WTC11 (cell line): ENCODE measurements at regions not wholly inside any gene's neighbourhood (a gene's known extent, or its start where the extent isn't known, plus 50 kb on each side); places are given as distances from the start of the nearest gene placed in this dataset.

ENCODE experiments used
- ATAC-seq: fragments of 200-7000 bp; cut with Tn5 transposase; 2 replicates; pipeline ENCODE4 v1.10.0; 2021; ENCODE audit warnings: mild to moderate bottlenecking, moderate library complexity
- CTCF ChIA-PET: fragments of 300-600 bp; sonication (Branson Sonifier 250); formaldehyde crosslinking; loops from one replicate; lab custom pipeline; 2021; ENCODE audit warnings: antibody characterized with exemption; lab: Charles Lee
- POLR2A ChIA-PET: fragments of 350-600 bp; sonication (Branson Sonifier 250); formaldehyde crosslinking; loops from one replicate; lab custom pipeline; 2021; ENCODE audit warnings: antibody characterized with exemption; lab: Charles Lee
- DNase-seq: peaks from one replicate; pipeline ENCODE4 v3.0.0; 2021; ENCODE audit warnings: low spot score
- H3K27ac Mint-ChIP-seq: 2 replicates; pipeline ENCODE4 v1.8.0; 2021; ENCODE audit warnings: mixed read lengths
- H3K27me3 Mint-ChIP-seq: 2 replicates; pipeline ENCODE4 v1.8.0; 2021; ENCODE audit warnings: low read depth, mild to moderate bottlenecking, moderate library complexity, mixed read lengths
- H3K36me3 Mint-ChIP-seq: 2 replicates; pipeline ENCODE4 v1.8.0; 2021; ENCODE audit warnings: mixed read lengths
- H3K4me1 Mint-ChIP-seq: 2 replicates; pipeline ENCODE4 v1.8.0; 2022; ENCODE audit warnings: mixed read lengths
- H3K4me3 Mint-ChIP-seq: 2 replicates; pipeline ENCODE4 v1.8.0; 2021; ENCODE audit warnings: mild to moderate bottlenecking, moderate library complexity, mixed read lengths
- H3K9me3 Mint-ChIP-seq: 2 replicates; pipeline ENCODE4 v1.8.0; 2021; ENCODE audit warnings: mixed read lengths
- ATF2 ChIP-seq: sonication (generic); formaldehyde crosslinking; IDR thresholded peaks from 2 replicates; pipeline ENCODE4 v1.8.1; 2022; ENCODE audit warnings: low read depth, missing genetic modification reagents, borderline replicate concordance
- CREM ChIP-seq: sonication (generic); formaldehyde crosslinking; IDR thresholded peaks from 2 replicates; pipeline ENCODE4 v1.8.1; 2022; ENCODE audit warnings: mild to moderate bottlenecking, missing genetic modification reagents, moderate library complexity
- ERG ChIP-seq: fragments of 250-450 bp; sonication (Bioruptor Pico); IDR thresholded peaks from 2 replicates; pipeline ENCODE4 v1.8.0; 2021; ENCODE audit warnings: mild to moderate bottlenecking
- ESRRA ChIP-seq: sonication (generic); formaldehyde crosslinking; IDR thresholded peaks from 2 replicates; pipeline ENCODE4 v1.8.1; 2022; ENCODE audit warnings: mild to moderate bottlenecking, missing genetic modification reagents, borderline replicate concordance
- FOXP1 ChIP-seq: sonication (generic); formaldehyde crosslinking; IDR thresholded peaks from 2 replicates; pipeline ENCODE4 v1.8.0; 2022; ENCODE audit warnings: missing genetic modification reagents, mild to moderate bottlenecking, moderate library complexity, borderline replicate concordance
- HMGXB4 ChIP-seq: sonication (generic); formaldehyde crosslinking; IDR thresholded peaks from 2 replicates; pipeline ENCODE4 v1.8.1; 2023; ENCODE audit warnings: mild to moderate bottlenecking, moderate library complexity, missing genetic modification reagents
- IRF1 ChIP-seq: sonication (generic); formaldehyde crosslinking; IDR thresholded peaks from 2 replicates; pipeline ENCODE4 v1.8.0; 2023; ENCODE audit warnings: missing genetic modification reagents
- JAZF1 ChIP-seq: fragments of 250-450 bp; sonication (Bioruptor Pico); IDR thresholded peaks from 2 replicates; pipeline ENCODE4 v1.9.0; 2021; ENCODE audit warnings: moderate library complexity, mild to moderate bottlenecking, inconsistent platforms
- JUN ChIP-seq: sonication (generic); formaldehyde crosslinking; IDR thresholded peaks from 2 replicates; pipeline ENCODE4 v1.8.0; 2023; ENCODE audit warnings: mild to moderate bottlenecking, missing genetic modification reagents
- MAX ChIP-seq: sonication (generic); formaldehyde crosslinking; IDR thresholded peaks from 2 replicates; pipeline ENCODE4 v1.8.0; 2022; ENCODE audit warnings: mild to moderate bottlenecking, missing genetic modification reagents
- MYBL2 ChIP-seq: sonication (generic); formaldehyde crosslinking; IDR thresholded peaks from 2 replicates; pipeline ENCODE4 v1.8.1; 2023; ENCODE audit warnings: mild to moderate bottlenecking, moderate library complexity, missing genetic modification reagents
- NFATC4 ChIP-seq: fragments of 250-450 bp; sonication (Bioruptor Pico); IDR thresholded peaks from 2 replicates; pipeline ENCODE4 v1.9.0; 2021; ENCODE audit warnings: mild to moderate bottlenecking
- NR3C1 ChIP-seq: sonication (generic); formaldehyde crosslinking; conservative IDR thresholded peaks from 2 replicates; pipeline ENCODE4 v1.8.1; 2023; ENCODE audit warnings: low read depth, mild to moderate bottlenecking, missing genetic modification reagents
- OVOL2 ChIP-seq: fragments of 250-450 bp; sonication (Bioruptor Pico); IDR thresholded peaks from 2 replicates; pipeline ENCODE4 v1.9.0; 2021; ENCODE audit warnings: mild to moderate bottlenecking, borderline replicate concordance
- PRDM15 ChIP-seq: sonication (generic); formaldehyde crosslinking; IDR thresholded peaks from 2 replicates; pipeline ENCODE4 v1.8.0; 2022; ENCODE audit warnings: missing genetic modification reagents
- SP1 ChIP-seq: sonication (generic); formaldehyde crosslinking; conservative IDR thresholded peaks from 2 replicates; pipeline ENCODE4 v1.8.1; 2022; ENCODE audit warnings: missing genetic modification reagents
- TEAD4 ChIP-seq: sonication (generic); formaldehyde crosslinking; IDR thresholded peaks from 2 replicates; pipeline ENCODE4 v1.8.0; 2022; ENCODE audit warnings: mild to moderate bottlenecking, missing genetic modification reagents
- USF2 ChIP-seq: sonication (generic); formaldehyde crosslinking; IDR thresholded peaks from 2 replicates; pipeline ENCODE4 v1.8.1; 2023; ENCODE audit warnings: mild to moderate bottlenecking, missing genetic modification reagents, moderate library complexity
- ZNF121 ChIP-seq: sonication (generic); formaldehyde crosslinking; IDR thresholded peaks from 2 replicates; pipeline ENCODE4 v1.8.0; 2023; ENCODE audit warnings: missing genetic modification reagents
- ZNF263 ChIP-seq: sonication (generic); formaldehyde crosslinking; IDR thresholded peaks from 2 replicates; pipeline ENCODE4 v1.8.1; 2022; ENCODE audit warnings: low read depth, mild to moderate bottlenecking, moderate library complexity, missing genetic modification reagents
- ZNF425 ChIP-seq: fragments of 250-450 bp; sonication (Bioruptor Pico); conservative IDR thresholded peaks from 2 replicates; pipeline ENCODE4 v1.9.0; 2021; ENCODE audit warnings: mild to moderate bottlenecking

- TF ChIP-seq ZNF121 (CRISPR knock-in tag) (no peak), FOXP1 (CRISPR knock-in tag) (no peak), OVOL2 (no peak), HMGXB4 (CRISPR knock-in tag) (no peak), ESRRA (CRISPR knock-in tag) (no peak), SP1 (CRISPR knock-in tag) (no peak)
These were observed 120.6 kb downstream of the BAMBI start (continued) for GRCh38 chr10:28797904-28798371.

- Mint-ChIP-seq H3K4me3 (no peak overlapping the region), H3K4me1 (peaks cover 33% of the 10 kb centered on the region), H3K36me3 (no peaks in the 10 kb centered on the region)
- ChIA-PET POLR2A (no interaction called here), CTCF (no interaction called here)
- DNase-seq: no peak
- TF ChIP-seq NFATC4 (CRISPR knock-in tag) (no peak), CREM (CRISPR knock-in tag) (no peak), MAX (CRISPR knock-in tag) (no peak), TEAD4 (CRISPR knock-in tag) (no peak), ERG (CRISPR knock-in tag) (no peak), ESRRA (CRISPR knock-in tag) (no peak), IRF1 (no peak), ZNF263 (no peak), MYBL2 (no peak), JUN (CRISPR knock-in tag) (no peak), NR3C1 (CRISPR knock-in tag) (no peak), USF2 (CRISPR knock-in tag) (no peak), PRDM15 (CRISPR knock-in tag) (no peak), ZNF425 (CRISPR knock-in tag) (no peak), OVOL2 (no peak), FOXP1 (CRISPR knock-in tag) (no peak), JAZF1 (CRISPR knock-in tag) (no peak), ATF2 (no peak)
- TF ChIP-seq, all 79 proteins: peak for 0
- Mint-ChIP-seq H3K27me3 (no peaks in the 10 kb centered on the region), H3K27ac (no peak overlapping the region), H3K9me3 (no peaks in the 10 kb centered on the region)
- no peak for ATAC-seq
These were observed 121.2 kb downstream of the BAMBI start for GRCh38 chr10:28798428-28798955.
